Activated gamma-delta T cell (primary cell): ENCODE measurements at regions not wholly inside any gene's neighbourhood (a gene's known extent, or its start where the extent isn't known, plus 50 kb on each side); places are given as distances from the start of the nearest gene placed in this dataset.
"Not testable (repeated sequence)": the region's sequence is repeated elsewhere in the genome, so short reads cannot be mapped to it uniquely, and the experiment has no call there.

ENCODE experiments used
- DNase-seq: peaks from one replicate; lab custom pipeline; 2025; lab: John Stamatoyannopoulos, UW

DNA sequence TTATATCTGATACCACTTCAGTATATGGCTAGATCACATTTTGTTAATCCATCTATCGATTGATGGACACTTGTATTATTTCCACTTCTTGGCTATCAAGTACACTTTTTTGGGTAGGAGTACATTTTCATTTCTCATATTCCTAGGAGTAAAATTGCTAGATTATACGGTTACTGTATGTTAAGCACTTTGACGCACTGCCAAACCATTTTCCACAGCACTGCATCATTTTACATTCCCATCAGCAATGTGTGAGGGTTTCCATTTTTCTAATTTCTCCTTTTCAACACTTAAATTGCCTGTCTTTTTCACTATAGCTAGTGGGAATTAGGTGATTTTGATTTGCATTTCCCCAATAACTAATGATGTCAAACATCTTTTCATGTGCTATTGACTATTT is 179.3 kb upstream of the B3GAT1 start:
- DNase-seq, result no peak

DNA sequence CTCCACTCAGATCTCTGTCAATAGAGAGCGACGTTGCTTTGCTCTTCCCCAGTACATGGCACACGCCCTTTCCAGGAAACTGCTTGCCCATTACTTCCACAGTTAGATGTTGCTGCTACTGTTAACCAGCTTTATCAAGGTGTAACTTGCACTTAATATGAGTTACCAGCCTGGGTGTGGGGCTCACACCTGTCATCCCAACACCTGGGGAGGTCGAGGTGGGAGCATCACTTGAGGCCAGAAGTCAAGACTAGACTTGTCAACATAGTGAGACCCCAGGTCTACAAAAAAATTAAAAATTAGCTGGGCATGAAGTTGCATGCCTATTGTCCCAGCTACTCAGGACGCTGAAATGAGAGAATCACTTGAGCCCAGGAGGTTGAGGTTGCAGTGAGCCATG is 177.1 kb upstream of the B3GAT1 start:
- no peak for DNase-seq

DNA sequence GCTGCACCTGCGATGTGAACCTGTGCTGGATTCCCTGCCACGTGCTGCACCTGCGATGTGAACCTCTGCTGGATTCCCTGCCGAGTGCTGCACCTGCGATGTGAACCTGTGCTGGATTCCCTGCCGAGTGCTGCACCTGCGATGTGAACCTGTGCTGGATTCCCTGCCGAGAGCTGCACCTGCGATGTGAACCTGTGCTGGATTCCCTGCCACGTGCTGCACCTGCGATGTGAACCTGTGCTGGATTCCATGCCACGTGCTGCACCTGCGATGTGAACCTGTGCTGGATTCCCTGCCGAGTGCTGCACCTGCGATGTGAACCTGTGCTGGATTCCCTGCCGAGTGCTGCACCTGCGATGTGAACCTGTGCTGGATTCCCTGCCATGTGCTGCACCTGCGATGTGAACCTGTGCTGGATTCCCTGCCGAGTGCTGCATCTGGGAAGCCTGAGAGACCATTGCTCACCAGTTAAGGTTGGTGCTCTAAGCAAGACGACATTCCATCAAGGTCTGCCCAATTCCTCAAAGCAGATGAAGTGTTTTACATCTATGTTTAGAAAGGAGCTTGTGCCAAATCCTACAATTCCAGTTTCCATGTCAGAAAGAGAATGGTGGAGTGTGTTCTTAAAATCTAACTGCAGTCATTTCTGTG is 176.5 kb upstream of the B3GAT1 start:
- DNase-seq, result not testable (repeated sequence)

DNA sequence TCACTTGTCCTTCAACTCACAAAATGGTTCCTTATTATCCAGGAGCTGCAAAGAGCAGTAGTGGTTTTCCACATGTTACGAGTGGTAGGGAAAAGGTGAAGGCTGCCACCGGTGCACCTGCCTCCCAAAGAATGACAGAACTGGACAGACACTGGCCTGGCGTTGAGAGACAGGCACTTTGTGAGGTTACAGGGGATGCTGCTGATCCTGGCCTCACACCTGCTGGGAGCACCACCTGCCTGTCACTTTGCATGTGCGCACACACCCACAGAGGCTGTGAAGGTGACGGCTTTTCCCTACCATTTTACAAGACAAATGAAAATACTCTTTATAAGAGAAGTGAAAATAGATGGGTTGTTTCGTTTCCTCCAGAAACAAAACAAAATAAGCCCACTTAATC is 175.3 kb upstream of the B3GAT1 start:
- DNase-seq, result no peak

DNA sequence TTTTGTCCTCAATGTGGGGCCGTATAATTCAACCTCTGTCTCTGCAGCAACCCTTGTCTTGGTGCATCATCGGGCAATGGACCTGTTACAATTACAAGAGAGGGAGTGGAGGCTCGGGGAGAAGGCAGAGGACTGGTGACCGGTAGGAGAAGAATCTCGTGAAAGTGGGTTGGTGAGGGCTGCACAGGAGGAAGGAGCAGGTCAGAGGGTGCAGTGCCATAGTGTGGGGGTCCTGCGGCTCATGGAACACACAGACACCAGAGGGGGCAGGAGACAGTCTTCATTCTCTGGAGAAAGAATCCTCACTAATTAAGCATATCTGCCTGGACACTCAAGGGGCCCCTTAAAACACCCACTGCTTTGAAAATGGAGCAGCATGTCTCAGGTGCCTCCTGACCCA is 174.7 kb upstream of the B3GAT1 start:
- DNase-seq, result no peak

DNA sequence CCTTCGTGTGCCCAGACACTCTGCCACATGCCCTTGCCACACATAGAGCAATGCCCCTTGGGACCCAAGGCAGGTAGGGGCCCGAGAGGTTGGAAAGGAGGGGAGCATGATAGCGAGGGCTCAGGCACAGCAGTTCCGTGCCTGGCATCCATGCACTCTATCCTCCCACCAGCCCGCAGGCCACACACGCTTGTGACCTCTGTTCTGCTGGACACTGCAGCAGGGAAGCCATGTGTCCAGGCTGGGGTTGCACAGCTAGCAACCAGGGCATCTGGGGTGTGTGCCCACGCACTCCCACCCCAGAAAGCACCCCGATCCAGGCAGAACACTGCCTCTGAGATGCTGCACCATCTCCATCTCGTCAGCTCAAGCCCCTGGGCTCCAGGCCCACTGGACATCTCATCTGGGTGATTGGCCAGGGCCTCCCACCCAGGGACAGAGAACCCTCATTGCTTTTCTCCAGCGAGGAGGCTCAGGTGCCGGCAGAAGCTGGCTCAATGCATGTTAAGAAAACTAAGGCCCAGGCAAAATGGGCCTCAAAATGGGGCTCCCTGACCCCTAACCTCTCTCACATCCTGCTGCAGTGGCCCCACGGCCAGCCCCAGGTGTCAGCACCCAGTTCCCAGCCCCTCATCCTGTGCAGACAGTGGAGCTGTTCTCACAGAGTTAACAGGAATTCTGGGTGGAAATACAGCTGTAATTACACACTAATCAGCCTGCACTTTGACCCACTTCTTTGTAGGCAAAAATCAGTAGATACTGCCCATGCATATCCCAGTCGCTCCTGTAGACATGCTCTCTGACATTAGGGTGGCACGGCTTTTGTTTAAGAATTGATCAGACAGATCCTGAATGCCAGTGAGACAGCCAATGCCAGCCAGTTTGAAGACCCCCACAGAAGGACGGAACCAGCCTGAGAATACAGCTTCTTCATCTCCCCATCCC is 173.9 kb upstream of the B3GAT1 start:
- DNase-seq, result no peak

DNA sequence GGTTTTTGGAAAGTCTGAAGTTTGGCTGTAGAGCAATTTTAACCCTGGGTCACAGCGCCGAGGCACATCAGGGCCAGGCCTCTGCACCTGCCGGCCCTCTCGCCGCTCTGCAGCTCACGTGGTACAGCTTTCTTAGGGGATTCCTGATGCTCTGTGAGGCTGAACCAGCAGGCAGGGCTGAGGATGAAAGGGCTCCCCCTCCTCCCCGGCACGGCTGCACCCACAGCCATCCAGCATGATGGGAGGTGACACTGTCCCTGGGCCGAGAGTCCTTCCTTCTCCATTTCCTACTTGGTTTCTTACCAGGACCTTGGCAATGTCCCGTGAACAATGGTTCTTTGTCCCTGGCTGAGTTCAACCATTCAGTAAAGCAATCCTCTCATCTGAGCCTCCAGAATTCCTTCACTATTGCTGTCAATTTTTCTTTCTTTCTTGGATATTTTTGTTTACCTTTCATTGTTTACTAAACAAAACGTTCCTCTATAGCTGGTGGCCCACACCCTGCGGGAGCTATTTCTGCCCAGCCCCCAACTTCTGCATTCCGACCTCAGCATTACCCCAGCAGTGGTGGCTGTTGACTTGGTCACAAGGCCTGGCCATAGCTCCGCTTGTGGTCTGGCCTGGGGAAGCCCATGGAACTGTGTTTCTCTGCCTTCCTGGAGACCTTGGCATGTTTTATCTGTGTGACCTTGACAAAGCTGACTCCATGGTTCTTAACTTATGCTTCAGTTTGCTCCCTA is 172.8 kb upstream of the B3GAT1 start:
- no peak for DNase-seq

DNA sequence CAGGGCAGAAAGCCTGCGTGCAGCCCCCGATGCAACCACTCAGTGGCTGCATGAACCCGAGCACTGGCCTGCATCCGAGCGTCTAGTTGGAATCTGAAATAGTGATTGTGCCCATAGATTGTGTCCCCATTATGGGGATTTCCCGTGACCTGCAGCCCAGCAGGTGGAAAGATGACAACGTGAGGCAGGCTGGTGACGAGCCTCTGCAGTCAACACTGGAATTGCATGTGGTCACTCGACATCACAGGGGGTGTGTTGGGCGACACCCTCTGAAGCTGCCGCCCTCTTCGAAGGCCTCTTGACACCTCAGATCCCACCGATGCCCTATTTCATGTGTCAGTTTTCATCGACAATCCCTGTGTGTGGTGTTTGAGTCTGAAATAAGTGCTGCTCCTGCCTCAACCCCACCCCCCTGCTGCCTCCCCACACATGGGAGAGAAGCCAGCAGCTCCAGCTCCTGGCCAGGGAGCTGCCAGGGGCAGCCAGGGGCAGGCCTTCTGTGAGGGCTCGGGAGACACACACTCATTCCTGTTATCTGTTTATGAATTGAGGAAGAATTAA is 172.0 kb upstream of the B3GAT1 start:
- DNase-seq, result no peak

DNA sequence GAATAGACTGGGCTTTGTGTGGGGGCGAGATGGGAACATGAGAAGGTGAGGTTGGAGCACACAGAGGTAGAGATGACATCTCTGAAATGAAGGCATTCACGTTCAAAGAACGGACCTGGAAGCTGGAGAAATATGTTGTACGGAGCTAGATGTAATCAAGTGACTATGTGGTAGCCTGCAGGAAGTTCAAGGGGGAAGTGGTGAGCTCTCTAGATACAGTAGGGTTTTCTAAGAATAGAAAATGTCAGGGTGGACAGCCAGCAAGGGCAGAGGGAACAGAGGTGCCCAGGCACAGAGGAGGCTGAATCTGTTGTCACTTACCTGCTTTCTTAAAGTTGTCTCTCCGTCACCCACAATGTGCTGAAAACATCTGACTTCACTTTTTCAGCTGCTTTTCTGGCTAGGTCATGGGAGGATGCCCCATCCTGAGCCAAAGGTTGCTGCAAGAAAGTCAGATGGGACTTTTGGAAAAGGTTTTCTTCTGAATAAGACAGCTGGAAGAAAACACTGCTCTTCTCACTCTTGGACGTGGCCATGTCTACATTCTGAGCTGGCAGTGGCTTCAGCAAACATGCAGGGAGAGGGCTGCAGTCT is 171.5 kb upstream of the B3GAT1 start:
- no peak for DNase-seq

DNA sequence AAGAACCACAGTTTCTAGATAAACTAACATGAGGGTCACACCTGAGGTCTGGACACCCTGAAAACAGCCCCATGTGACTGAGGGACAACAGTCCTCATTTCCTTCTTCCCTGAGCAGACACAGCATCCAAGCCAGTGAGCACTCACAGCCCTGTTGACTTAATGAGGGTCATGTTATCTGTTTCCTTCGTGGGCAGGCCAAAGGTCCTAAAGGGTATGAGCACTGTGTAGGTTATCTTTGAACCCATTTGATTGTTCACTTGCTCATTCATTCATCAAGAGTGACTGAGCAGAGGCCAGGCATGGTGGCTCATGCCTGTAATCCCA is 170.7 kb upstream of the B3GAT1 start:
- DNase-seq, result no peak

DNA sequence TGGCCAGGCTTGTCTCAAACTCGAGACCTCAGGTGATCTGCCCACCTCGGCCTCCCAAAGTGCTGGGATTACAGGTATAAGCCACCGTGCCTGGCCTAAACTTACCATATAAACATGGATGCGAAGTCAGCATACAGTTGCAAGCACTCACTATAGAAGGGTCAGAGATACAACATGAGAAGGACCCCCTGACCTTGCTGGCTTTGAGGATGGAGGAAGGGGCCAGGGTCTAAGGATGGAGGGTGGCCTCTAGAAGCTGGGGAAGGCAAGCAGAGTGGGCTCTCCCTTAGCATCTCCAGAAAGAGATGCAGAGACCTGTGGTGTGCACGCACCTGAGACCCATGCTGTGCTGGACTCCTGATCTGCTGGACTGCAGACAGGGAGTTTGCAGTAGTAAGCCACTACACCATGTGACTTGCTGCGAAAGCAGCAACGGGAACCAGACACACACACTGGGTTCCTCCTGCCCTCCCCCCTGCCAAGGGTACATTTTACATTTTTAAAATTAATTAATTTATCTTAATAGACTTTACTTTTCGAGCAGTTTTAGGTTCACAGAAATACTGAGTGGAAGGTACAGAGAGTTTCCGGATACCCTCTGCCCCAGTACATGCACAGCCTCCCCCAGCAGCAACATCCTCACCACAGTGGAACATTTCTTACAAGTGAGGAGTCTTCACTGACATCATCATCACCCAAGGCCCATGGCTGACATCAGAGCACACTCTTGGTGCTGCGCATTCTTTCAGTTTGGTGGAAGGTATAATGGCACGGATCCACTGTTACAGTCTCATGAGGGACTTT is 170.1 kb upstream of the B3GAT1 start:
- DNase-seq, result no peak

DNA sequence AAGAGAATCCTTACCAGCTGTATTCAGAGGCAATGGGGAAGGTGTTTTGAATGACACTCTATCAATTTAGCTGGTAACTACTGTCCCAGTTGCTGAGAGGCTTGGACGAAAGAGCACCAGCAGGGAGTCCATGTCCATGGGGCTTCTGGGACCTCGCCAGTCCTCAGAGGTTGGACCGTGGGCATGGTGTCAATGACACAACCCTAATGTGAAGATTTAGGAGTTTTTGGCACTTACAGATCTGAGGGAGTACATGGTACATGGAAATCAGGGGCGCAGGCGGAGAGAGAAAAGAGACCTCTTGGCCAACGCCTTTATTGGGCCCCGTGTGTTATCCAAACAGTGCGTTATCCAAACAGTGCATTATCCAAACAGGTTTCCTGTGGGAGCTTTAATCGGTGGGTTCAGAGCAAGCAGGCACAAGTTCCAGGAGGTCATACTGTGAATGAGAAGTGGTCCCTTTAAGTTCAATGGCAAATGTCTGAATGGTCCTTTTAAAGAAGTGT is 169.1 kb upstream of the B3GAT1 start:
- DNase-seq, result no peak

DNA sequence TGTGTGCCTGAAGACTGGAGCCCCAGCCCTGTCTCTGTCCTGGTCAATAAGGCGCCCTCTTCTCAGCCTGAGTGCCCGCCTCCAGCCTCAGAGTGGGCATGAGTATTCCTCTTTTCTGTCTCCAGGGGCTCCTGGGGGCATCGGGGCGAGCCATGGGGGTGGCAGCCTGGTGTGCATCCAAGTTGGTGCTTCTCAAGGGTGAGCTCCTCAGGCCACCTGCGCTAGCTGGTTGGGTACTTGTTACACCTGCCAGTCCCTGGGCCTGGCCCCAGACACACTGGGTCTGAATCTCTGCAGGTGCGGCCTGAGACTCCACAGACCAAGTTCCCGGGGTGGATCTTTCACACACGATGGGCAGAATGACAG is 168.6 kb upstream of the B3GAT1 start:
- DNase-seq, result no peak

DNA sequence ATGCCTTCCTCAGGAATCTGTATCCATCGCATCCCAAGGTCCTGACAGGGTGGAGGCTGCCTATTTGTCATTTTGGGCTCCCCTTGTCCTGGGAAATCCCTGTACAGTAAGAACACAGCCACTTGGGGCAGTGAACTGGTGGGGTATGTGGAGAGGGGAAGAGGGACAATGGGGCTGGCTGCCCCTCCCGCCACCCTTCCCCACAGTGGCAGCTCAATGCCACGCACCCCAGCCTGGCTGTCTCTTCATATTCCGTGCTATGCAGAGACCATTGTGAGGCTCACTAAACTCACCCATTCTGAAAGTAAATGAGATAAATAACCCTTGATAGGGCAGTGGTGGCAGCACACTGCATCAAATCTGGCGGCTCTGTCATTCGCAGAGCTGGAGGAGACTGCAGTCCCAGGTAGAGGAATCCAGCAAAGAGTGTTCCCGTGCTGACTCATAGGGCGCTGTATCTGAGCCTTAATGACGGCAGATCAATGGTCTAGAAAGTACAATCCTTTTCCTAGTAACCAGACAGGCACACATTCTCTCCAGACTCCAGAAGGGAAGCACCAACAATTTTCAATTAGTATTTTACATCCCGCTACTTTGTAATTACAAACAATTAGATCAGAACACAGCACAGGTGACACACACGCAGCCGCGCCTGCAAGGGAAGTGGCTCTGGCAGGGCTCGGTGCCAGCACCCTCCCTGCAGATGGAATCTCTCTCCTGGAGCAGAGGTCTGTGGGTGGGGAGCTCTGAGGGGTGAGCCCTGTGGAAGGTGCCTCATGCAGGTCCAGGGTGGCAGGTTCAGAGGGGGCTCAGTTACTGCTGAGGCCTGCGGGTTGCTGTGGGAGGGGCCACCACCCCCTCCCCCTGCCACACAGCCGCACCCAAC is 167.9 kb upstream of the B3GAT1 start:
- DNase-seq, result no peak

DNA sequence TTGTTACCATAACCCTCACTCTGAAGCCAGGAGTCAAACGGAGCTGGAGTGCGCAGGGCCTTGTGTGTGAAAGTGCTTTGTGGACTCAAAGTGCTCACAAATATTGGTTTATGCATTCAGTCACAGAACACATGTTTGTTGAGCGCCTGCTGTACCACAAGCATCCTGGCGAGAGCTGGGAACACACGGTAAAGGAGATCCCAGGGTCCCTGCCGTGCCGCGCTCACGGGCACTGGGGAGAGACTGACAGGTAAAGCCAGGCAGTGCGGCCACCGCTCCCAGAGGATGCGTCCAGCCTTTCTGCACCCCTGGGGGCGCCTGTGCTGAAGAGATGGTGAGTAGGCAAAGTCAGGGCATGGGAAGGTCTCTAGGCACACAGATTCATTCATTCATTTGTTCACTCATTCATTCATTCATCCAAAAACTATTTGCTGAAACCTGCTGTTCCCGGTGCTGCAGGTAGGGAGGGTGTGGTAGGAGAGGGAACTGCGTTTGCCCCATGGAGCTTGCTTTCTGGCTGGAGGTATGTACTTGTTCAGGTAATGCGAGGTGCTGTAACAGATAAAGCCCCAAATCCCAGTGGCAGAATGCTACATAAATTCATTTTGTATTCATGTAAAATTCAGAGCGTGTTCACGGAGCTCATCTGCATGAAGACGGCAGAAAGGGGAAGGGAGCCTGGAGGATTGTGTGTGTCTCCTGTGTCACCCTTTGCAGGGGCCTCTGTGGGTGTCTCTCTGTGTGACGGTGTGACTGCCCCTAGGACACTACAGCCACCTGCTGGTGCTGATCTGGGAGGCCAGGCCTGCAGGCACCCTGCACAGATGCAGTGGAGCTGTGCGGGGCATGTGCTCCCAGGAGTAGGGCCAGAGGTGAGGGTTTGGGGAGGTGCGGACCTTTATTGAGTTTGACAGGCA is 167.0 kb upstream of the B3GAT1 start:
- no peak for DNase-seq

DNA sequence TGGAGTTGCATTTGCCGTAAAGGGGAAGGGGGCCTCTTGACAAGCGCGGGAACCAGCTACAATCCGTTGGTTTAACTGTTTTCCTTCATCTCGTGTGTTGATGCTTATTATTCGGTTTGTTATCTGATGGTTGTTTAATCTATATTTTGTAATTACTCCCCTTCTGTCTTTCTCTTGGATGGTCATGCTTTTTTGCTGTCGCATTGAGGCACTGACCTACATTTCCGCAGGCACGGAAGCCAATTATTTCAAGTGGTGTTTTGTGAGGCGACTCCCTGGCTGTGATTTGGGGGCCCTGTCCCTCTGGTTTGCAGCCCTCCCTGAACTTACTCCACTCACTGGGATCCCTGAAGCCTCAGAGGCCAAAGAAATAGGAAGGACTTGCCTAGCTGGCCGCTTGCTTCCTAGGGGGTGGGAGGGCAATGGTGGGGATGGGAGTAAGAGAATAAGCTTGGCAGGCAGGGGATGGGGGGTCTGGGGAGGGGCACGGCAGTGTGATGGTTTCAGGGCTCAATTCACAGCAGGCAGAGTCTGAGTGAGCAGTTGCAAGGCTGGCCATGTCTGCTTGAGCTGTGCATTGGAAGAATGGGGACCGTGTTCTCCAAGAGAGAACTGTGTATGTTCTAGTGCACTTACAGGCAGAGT is 165.8 kb upstream of the B3GAT1 start:
- DNase-seq, result no peak

DNA sequence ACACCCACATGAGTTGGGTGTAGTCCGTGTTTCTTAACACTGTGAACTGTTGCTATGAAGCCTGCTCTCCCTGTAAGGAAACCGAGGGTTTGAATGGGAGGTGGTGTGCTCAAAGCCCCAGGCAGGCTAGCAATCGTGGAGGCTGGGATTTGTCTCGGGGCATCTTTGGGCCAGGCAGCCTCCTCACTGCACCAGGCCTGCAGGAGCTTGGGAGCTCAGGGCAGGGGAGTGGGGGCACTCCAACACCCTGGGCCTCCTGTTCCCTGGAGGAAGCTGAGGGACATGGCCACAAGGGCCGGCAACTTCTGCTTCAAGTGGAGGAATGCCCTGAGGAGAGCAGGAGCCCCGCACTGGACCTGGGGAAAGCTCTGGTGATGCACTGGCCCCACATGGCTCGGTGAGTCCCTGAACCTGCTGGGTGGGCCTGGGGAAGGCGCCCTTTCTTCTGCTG is 164.7 kb upstream of the B3GAT1 start:
- DNase-seq, result no peak

DNA sequence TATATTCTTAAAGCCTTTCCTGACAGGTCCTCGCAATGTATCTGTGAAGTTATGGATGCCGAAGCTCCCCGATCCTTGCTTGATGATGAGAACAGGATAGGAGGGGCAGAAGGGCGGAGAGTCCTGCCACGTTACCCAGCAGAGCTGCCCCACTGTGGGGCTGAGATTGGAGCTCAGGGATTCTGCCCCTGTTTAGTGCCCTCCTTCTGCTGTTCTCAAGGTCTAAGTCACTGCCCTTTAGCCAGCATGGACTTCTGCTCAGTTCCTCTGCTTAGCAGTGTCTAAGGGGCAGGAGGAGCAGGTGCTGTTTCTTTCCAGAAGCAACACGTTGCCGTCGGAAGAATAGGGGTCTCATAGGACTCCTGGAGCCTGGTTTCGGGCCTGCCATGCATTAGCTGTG is 164.2 kb upstream of the B3GAT1 start:
- no peak for DNase-seq
